K562 (cell line): ENCODE measurements at regions not wholly inside any gene's neighbourhood (a gene's known extent, or its start where the extent isn't known, plus 50 kb on each side); places are given as distances from the start of the nearest gene placed in this dataset.

Source experiments
- ATAC-seq: fragments of 200-7000 bp; cut with Tn5 transposase; 3 replicates; pipeline ENCODE4 v1.9.1; 2020; ENCODE audit warnings: moderate library complexity
- BruUV-seq: library from RNA; stranded (reverse); fragments of 400-500 nt; replicated peaks from 2 replicates; lab custom pipeline; 2021; lab: Mats Ljungman, UMichigan
- CTCF ChIA-PET: fragments of 300-600 bp; formaldehyde crosslinking; extraction: SDS; loops from one replicate; lab custom pipeline; 2021; ENCODE audit warnings: low intra/inter-chr PET ratio; lab: Yijun Ruan, JAX
- POLR2A ChIA-PET: fragments of 300-600, 350-650 bp; sonication (Branson Sonifier 250); formaldehyde crosslinking; extraction: SDS; loops from one replicate; lab custom pipeline; 2021; ENCODE audit warnings: antibody characterized with exemption, inconsistent platforms; lab: Yijun Ruan, JAX
- DNase-seq, 4 experiments: peaks; one replicate each; pipeline versions ENCODE4 v3.0.0 to v3.0.0-alpha.2; 2011 to 2018; ENCODE audit warnings: low spot score in 3 of 4, mixed read lengths in 3 of 4; ENCODE audit errors: extremely low read depth in 1 of 4
- FAIRE-seq: peaks from 2 replicates; lab custom pipeline; 2011; peaks lifted over from hg19 to GRCh38; lab: Jason Lieb, UNC
- H2AFZ ChIP-seq: 2 replicates; pipeline ENCODE4 v1.6.0; 2011; ENCODE audit warnings: low read depth, low read length, control low read depth, inconsistent platforms
- H3K27ac ChIP-seq: fragments of 200-600 bp; 3 replicates; pipeline ENCODE4 v1.8.0; 2011; ENCODE audit warnings: low read depth, mild to moderate bottlenecking, control low read depth, inconsistent platforms, low read length, moderate library complexity, mixed read lengths; ENCODE audit errors: extremely low read depth
- H3K27me3 ChIP-seq, 2 experiments: fragments of 300-600 bp in 1 of 2; 2 replicates in 1 of 2; 3 replicates in 1 of 2; pipeline versions ENCODE4 v1.6.0 to v1.8.0; 2011; ENCODE audit warnings: inconsistent platforms in 2 of 2, low read length in 2 of 2, mild to moderate bottlenecking in 1 of 2, mixed read lengths in 1 of 2, moderate library complexity in 1 of 2; ENCODE audit not compliant: control insufficient read depth in 2 of 2, insufficient read depth in 2 of 2
- H3K36me3 ChIP-seq: fragments of 300-600 bp; 3 replicates; pipeline ENCODE4 v1.8.0; 2011; ENCODE audit warnings: mild to moderate bottlenecking, low read length, inconsistent platforms; ENCODE audit not compliant: control insufficient read depth, insufficient read depth
- H3K4me1 ChIP-seq, 2 experiments: fragments of 200-600 bp in 1 of 2; replicated peaks in 1 of 2; 2 replicates in 1 of 2; 3 replicates in 1 of 2; pipeline versions ENCODE4 v1.5.1 to v1.8.0; 2011; ENCODE audit warnings: inconsistent platforms in 2 of 2, low read length in 2 of 2, mild to moderate bottlenecking in 1 of 2, mixed read lengths in 1 of 2, moderate library complexity in 1 of 2; ENCODE audit not compliant: control insufficient read depth in 2 of 2, insufficient read depth in 2 of 2
- H3K4me2 ChIP-seq: 2 replicates; pipeline ENCODE4 v1.6.1; 2011; ENCODE audit warnings: low read length, control low read depth, inconsistent platforms, mixed read lengths; ENCODE audit not compliant: insufficient read depth
- H3K4me3 ChIP-seq: fragments of 200-600 bp; sonication (generic), shearing (Covaris generic); 2 replicates; pipeline ENCODE4 v1.5.1; 2016; ENCODE audit warnings: control low read depth, inconsistent platforms
- H3K79me2 ChIP-seq: fragments of 200-600 bp; 3 replicates; pipeline ENCODE4 v1.8.0; 2011; ENCODE audit warnings: low read length, inconsistent platforms; ENCODE audit not compliant: control insufficient read depth, insufficient read depth
- H3K9ac ChIP-seq, 2 experiments: 2 replicates each; pipeline versions ENCODE4 v1.6.0 to v1.6.1; 2011; ENCODE audit warnings: low read depth in 2 of 2, low read length in 2 of 2, control low read depth in 1 of 2, inconsistent platforms in 1 of 2, mild to moderate bottlenecking in 1 of 2, mixed read lengths in 1 of 2; ENCODE audit not compliant: insufficient read depth in 1 of 2
- H3K9me1 ChIP-seq: one replicate; pipeline ENCODE4 v1.6.0; 2011; ENCODE audit warnings: inconsistent platforms, mild to moderate bottlenecking, low read length, moderate library complexity; ENCODE audit not compliant: control insufficient read depth, insufficient read depth
- H3K9me3 ChIP-seq: replicated peaks from 2 replicates; pipeline ENCODE4 v1.5.1; 2011; ENCODE audit warnings: low read depth, low read length, inconsistent platforms; ENCODE audit not compliant: control insufficient read depth, insufficient read depth
- H4K20me1 ChIP-seq: replicated peaks from 2 replicates; pipeline ENCODE4 v1.6.1; 2011; ENCODE audit warnings: low read length, inconsistent platforms, mixed read lengths; ENCODE audit not compliant: control insufficient read depth, insufficient read depth
- ELF2 ChIP-seq: fragments of 250-450 bp; sonication (Bioruptor Pico); IDR thresholded peaks from 2 replicates; pipeline ENCODE4 v1.5.0; 2021; ENCODE audit warnings: mild to moderate bottlenecking
- ETV5 ChIP-seq: sonication (generic); formaldehyde crosslinking; IDR thresholded peaks from 2 replicates; pipeline ENCODE4 v1.4.0; 2020; ENCODE audit warnings: low read depth, mild to moderate bottlenecking, missing genetic modification reagents
- HEY1 ChIP-seq: fragments of 250-450 bp; sonication (Bioruptor Pico); IDR thresholded peaks from 2 replicates; pipeline ENCODE4 v1.5.0; 2020; ENCODE audit warnings: mild to moderate bottlenecking, moderate library complexity, borderline replicate concordance
- MBD1 ChIP-seq: fragments of 250-450 bp; sonication (Bioruptor Pico); IDR thresholded peaks from 2 replicates; pipeline ENCODE4 v1.8.0; 2022; ENCODE audit warnings: inconsistent platforms
- SIX5 ChIP-seq, 2 experiments: IDR thresholded peaks; 2 replicates each; pipeline ENCODE4 v1.6.1; 2011; ENCODE audit warnings: low read length in 2 of 2, borderline replicate concordance in 1 of 2, low read depth in 1 of 2, mild to moderate bottlenecking in 1 of 2, moderate library complexity in 1 of 2; ENCODE audit not compliant: insufficient read depth in 1 of 2
- TEAD4 ChIP-seq, 2 experiments: sonication (generic) in 1 of 2; formaldehyde crosslinking in 1 of 2; IDR thresholded peaks; 2 replicates each; pipeline versions ENCODE4 v1.6.1 to v1.8.0; 2012 to 2022; ENCODE audit warnings: borderline replicate concordance in 1 of 2, inconsistent platforms in 1 of 2, low read length in 1 of 2, mild to moderate bottlenecking in 1 of 2, missing genetic modification reagents in 1 of 2
- USF1 ChIP-seq: sonication (generic); formaldehyde crosslinking; IDR thresholded peaks from 2 replicates; pipeline ENCODE4 v1.9.0; 2022; ENCODE audit warnings: mild to moderate bottlenecking, missing genetic modification reagents
- ZNF165 ChIP-seq: fragments of 250-450 bp; sonication (Bioruptor Pico); IDR thresholded peaks from 2 replicates; pipeline ENCODE4 v1.4.0; 2020; ENCODE audit warnings: borderline replicate concordance
- WGBS: fragments of 100-300 bp; shearing (Covaris generic); methylation state at CpG from one replicate; pipeline ENCODE4 v1.1.6; 2016; ENCODE audit warnings: low coverage, mixed read lengths; ENCODE audit not compliant: insufficient coverage; ENCODE audit errors: missing lambda C conversion rate; 5-methylcytosine and 5-hydroxymethylcytosine counted together
- in situ Hi-C: fragments of 300-500 bp; cut with MboI; formaldehyde crosslinking; loops from 4 replicates; pipeline ENCODE4 v1.15.0; 2018; ENCODE audit warnings: inconsistent platforms, mixed read lengths
- intact Hi-C: fragments of 100-400 bp; cut with micrococcal nuclease; formaldehyde crosslinking; loops from 2 replicates; pipeline ENCODE4 v1.14.2; 2022

- no peak for TF ChIP-seq ZNF165 (CRISPR knock-in tag)
- no peak for TF ChIP-seq MBD1
- no peak for TF ChIP-seq HEY1 (CRISPR knock-in tag)
- TF ChIP-seq ETV5 (CRISPR knock-in tag), result no peak
- no peak for TF ChIP-seq SIX5 (IDR thresholded peaks at IDR 0.05; ENCODE audit: borderline replicate concordance in 1 of 2, insufficient read depth in 1 of 2, low read depth in 1 of 2, low read length in 2 of 2)
These were observed 57.1 kb upstream of the PKDCC start (continued) for GRCh38 chr2:41990688-41991087.

- intact Hi-C loops, result no loop called here
- FAIRE-seq (no peak), ATAC-seq (no peak)
- Histone ChIP-seq H3K9me1 (no peaks in the 10 kb centered on the region), H2AFZ (no peak overlapping the region), H3K4me1 (no peaks in the 10 kb centered on the region), H3K36me3 (no peaks in the 10 kb centered on the region), H3K27me3 (peaks cover 10 to 20% of the 10 kb centered on the region in 2 experiments; a peak in 4 of 5 replicates), H3K27ac (no peak overlapping the region), H4K20me1 (0 out of 2 replicates have a peak, but pooled peaks cover 4% of the 10 kb centered on the region), H3K4me3 (no peak overlapping the region)
- POLR2A ChIA-PET, result interaction anchor here (0.7 kb wide), 1 partner anchor 13 kb away, joined by 3 read pairs; no protein-coding TSS in a partner anchor
- WGBS, result no CpG with 5 or more reads among the region's 1 CpG
- in situ Hi-C loops, result no loop called here
- BruUV-seq, result no TSS peak
- TF ChIP-seq TEAD4 (IDR thresholded peaks at IDR 0.05; ENCODE audit: low read length) (no peak), TEAD4 (CRISPR knock-in tag; IDR thresholded peaks at IDR 0.05; ENCODE audit: borderline replicate concordance) (no peak), USF1 (no peak), ELF2 (CRISPR knock-in tag) (no peak)
- TF ChIP-seq, all 486 proteins: peak for 0
- CTCF ChIA-PET, result no interaction called here
- DNase-seq, result no peak
- H3K4me2 ChIP-seq, result no peak overlapping the region
- no peaks in the 10 kb centered on the region for H3K79me2 ChIP-seq
- no peak overlapping the region for H3K9ac ChIP-seq
- H3K9me3 ChIP-seq, result no peaks in the 10 kb centered on the region
These were observed 55.7 kb upstream of the PKDCC start for GRCh38 chr2:41992056-41992642.
